GM12873 (cell line): ENCODE measurements at regions not wholly inside any gene's neighbourhood (a gene's known extent, or its start where the extent isn't known, plus 50 kb on each side); places are given as distances from the start of the nearest gene placed in this dataset.

ENCODE experiments used
- TF ChIP-seq, protein P1 (sequence below): IDR thresholded peaks from 2 replicates; pipeline ENCODE4 v1.5.1; 2012; ENCODE audit warnings: low read depth, mild to moderate bottlenecking, moderate library complexity, low read length, control low read depth; ENCODE audit not compliant: insufficient read depth; ENCODE audit errors: missing control alignments

DNA sequence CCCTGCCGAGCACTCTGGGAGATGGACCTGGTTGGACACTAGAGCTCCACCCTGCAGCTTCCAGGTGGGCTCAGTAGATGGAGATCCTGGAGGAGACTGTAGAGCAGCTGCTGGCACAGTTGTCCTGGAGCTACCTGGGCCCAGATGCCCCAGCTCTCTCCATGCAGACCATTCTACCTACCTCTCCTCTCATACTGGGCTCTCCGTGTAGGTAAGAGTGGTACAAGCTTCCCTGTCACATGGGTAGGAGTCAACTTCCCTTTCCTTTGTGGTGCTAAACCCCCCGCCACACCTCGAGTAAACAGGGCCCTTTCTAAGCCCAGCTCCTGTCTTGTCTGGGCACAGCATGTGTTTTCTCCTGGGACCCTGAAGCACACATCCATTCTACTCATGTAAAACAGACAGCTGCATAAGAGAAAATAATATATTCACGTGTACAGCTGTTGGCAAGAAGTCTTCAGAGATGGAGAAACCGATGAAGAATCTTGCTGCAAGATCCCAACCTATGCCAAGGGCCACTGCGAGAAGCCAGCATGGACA lies 108.1 kb upstream of the DUSP22 start:
- TF ChIP-seq, protein P1, sequence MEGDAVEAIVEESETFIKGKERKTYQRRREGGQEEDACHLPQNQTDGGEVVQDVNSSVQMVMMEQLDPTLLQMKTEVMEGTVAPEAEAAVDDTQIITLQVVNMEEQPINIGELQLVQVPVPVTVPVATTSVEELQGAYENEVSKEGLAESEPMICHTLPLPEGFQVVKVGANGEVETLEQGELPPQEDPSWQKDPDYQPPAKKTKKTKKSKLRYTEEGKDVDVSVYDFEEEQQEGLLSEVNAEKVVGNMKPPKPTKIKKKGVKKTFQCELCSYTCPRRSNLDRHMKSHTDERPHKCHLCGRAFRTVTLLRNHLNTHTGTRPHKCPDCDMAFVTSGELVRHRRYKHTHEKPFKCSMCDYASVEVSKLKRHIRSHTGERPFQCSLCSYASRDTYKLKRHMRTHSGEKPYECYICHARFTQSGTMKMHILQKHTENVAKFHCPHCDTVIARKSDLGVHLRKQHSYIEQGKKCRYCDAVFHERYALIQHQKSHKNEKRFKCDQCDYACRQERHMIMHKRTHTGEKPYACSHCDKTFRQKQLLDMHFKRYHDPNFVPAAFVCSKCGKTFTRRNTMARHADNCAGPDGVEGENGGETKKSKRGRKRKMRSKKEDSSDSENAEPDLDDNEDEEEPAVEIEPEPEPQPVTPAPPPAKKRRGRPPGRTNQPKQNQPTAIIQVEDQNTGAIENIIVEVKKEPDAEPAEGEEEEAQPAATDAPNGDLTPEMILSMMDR: no peak

- TF ChIP-seq, protein P1: no peak
Observed at GRCh38 chr6:186340-186965, 105.8 kb upstream of the DUSP22 start.

DNA sequence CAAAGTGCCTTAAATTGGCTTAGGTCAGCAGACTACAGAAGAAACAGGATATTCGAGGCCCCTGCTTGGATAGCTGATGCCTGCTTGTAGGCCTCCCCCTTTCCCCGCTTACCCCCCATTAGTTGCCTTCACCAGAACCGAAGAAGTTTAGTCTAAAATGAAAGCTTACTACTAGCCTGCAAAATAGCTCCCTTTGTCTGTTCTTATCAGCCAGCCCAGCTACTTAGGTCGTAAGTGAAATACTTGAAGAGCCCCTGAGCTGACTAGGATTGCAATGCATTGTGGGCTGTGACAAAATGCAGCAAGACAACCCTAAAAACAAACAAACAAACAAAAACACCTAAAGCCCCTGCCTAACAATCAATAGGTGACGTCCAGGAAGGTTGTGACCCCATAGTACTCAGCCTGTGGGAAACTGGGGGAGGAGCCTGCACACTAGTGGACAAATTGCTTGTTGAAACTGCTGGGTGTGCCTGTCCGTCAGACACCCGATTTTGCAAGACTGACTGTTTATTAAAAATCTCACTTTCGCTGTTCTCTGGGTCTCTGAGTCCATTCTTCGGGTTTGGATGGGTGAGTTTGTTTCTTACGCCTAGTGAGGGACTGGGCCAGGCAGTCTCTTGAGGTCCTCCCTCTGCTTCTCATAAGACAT lies 105.0 kb upstream of the DUSP22 start:
- TF ChIP-seq, protein P1: no peak

DNA sequence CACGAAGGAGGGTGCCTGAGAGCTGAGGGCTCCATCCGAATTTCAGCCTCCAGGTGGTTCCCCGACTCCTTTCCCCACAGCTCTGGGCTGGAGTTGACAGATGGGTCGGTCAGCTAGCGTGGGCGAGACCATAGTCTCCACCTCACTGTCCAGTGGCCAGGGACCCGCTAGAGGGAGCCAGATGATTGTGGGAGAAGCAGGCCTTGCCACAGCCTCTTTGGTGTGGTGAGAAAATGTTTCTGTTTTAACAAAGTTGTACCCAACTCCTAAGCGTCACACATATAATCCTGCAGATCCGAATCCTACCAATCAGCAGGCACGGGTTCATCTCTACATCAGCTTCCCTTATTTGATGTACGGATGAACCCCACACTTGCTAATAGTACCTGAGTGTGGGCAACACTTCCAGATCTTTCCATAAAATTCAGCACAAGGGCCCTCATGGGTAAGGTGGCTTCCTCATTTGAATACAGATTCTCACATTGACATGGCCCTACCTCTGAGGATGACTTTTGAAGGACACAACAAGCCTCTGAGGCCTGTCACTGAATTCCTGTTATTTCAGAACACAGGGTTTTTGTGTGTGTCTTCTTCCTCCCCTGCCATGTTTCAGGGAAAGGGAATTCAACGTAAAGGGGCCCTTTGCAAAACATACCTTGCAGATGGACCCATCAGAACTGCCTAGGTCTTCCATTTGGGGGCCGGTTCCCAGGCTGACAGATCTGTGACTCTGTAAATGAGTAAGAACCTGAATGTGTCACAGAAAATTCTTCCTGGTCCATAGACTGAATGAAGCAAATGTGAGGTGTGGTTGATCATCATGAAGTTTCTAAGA lies 103.2 kb upstream of the DUSP22 start:
- TF ChIP-seq, protein P1: peak; percentile 96

DNA sequence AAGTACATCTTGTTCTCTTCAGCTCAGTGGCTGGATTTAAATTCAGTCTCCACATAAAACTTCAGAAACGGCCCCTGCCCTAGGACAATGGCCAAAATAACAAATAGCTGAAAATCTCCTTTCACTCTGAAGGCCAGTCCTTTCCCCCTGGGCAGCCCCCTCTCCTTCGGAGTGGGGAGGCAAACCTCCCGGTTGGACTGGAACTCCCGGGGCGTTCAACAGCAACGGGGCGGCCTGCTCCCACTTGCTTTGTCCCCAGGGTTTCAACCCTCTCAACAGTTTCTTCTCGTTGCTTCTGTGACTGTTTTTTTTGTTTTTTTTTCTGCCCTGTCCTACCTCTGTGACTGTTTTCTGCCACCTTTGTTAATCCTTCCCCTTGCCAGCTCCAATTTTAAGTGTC lies 102.6 kb upstream of the DUSP22 start:
- TF ChIP-seq, protein P1: no peak

DNA sequence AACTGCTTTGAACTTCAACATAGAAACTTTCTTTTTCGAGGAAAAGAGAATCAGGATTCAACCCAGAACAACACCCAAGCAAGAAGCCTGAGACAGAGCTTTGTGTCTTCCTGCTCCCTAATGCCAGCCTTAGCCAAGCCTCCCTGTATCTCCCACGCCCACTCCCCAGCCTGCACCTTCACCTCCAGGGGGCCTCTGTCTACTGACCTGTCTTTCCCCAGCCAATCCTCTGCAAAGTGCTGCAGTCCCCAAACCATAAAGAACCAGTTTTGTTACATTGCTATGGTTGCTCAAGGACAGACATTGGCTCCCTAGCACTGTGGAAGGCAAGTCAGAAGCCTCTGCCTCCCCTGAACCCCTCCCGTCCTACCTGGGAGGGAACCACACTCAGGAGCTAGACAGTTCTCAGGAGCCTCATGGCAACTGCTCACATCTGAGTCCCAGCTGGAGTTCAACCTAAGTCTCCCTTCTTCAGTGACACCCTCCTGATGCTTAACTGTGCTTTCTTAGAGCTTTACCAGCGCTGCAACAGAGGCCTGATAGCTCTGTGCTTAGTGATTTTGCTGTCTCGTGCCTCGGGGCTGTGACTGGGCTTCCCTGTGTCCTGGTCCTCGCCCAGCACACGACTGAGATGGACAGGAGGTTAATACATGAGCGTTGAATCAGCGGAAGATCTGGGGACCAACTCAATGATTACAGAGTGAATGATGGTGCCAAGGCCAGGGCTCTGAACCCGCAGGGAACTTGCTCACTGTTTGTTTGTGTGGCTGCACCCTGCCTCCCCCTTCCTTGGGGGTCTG lies 101.5 kb upstream of the DUSP22 start:
- TF ChIP-seq, protein P1: peak; percentile 60
